HCT116 (cell line): ENCODE measurements at regions not wholly inside any gene's neighbourhood (a gene's known extent, or its start where the extent isn't known, plus 50 kb on each side); places are given as distances from the start of the nearest gene placed in this dataset.

ENCODE experiments used
- ATAC-seq: fragments of 200-7000 bp; cut with Tn5 transposase; 2 replicates; pipeline ENCODE4 v1.9.1; 2020; ENCODE audit warnings: mild to moderate bottlenecking, moderate library complexity
- BruUV-seq: library from RNA; stranded (reverse); fragments of 400-500 nt; replicated peaks from 2 replicates; lab custom pipeline; 2021; lab: Mats Ljungman, UMichigan
- CTCF ChIA-PET: fragments of 300-600 bp; sonication (Branson Sonifier 250); formaldehyde crosslinking; loops from one replicate; lab custom pipeline; 2021; ENCODE audit warnings: antibody characterized with exemption; lab: Charles Lee
- POLR2A ChIA-PET: fragments of 300-600, 350-600 bp; sonication (Branson Sonifier 250); formaldehyde crosslinking; loops from one replicate; lab custom pipeline; 2021; ENCODE audit warnings: antibody characterized with exemption; lab: Charles Lee
- RAD21 ChIA-PET, 2 experiments: fragments of 300-600 bp; sonication (Branson Sonifier 250); formaldehyde crosslinking; loops; one replicate each; lab custom pipeline; 2023; ENCODE audit warnings: low total read pairs in 2 of 2; ENCODE audit not compliant: uncharacterized antibody in 2 of 2, unreplicated experiment in 2 of 2, low non-redundant PET in 1 of 2; lab: Charles Lee
- DNase-seq: peaks from one replicate; pipeline ENCODE4 v3.0.0-alpha.2; 2010; ENCODE audit warnings: low read depth, low spot score
- H2AFZ ChIP-seq: fragments of 200-600 bp; shearing (Covaris generic), sonication (generic); 2 replicates; pipeline ENCODE4 v1.6.1; 2017; ENCODE audit warnings: low read depth, mixed run types, mixed read lengths, antibody characterized with exemption, low read length; ENCODE audit not compliant: poor library complexity, severe bottlenecking
- H3K27ac ChIP-seq: 2 replicates; pipeline ENCODE4 v1.5.1; 2012; ENCODE audit warnings: low read depth, low read length
- H3K27me3 ChIP-seq: fragments of 200-600 bp; sonication (generic); 2 replicates; pipeline ENCODE4 v1.6.1; 2016; ENCODE audit warnings: mixed run types, low read length, mixed read lengths; ENCODE audit not compliant: insufficient read depth
- H3K36me3 ChIP-seq, 2 experiments: fragments of 200-500 bp in 1 of 2; fragments of 200-600 bp in 1 of 2; sonication (Bioruptor generic) in 1 of 2; sonication (generic) in 1 of 2; 2 replicates each; pipeline versions ENCODE4 v1.5.1 to v1.6.1; 2014 to 2016; ENCODE audit warnings: low read length in 2 of 2, inconsistent platforms in 1 of 2, mixed read lengths in 1 of 2, mixed run types in 1 of 2; ENCODE audit not compliant: insufficient read depth in 2 of 2, control insufficient read depth in 1 of 2
- H3K4me1 ChIP-seq, 2 experiments: fragments of 200-600 bp in 1 of 2; sonication (generic) in 1 of 2; 2 replicates each; pipeline versions ENCODE4 v1.5.1 to v1.6.1; 2012 to 2017; ENCODE audit warnings: low read length in 2 of 2, inconsistent platforms in 1 of 2, mild to moderate bottlenecking in 1 of 2, mixed read lengths in 1 of 2, mixed run types in 1 of 2, moderate library complexity in 1 of 2; ENCODE audit not compliant: insufficient read depth in 2 of 2, control insufficient read depth in 1 of 2
- H3K4me2 ChIP-seq: fragments of 200-600 bp; sonication (generic); 2 replicates; pipeline ENCODE4 v1.6.1; 2017; ENCODE audit warnings: mixed run types, low read length, mixed read lengths
- H3K4me3 ChIP-seq, 2 experiments: fragments of 200-600 bp in 1 of 2; sonication (generic) in 1 of 2; replicated peaks in 1 of 2; 2 replicates each; pipeline ENCODE4 v1.5.1; 2011 to 2016; ENCODE audit warnings: low read length in 2 of 2, control low read depth in 1 of 2, low read depth in 1 of 2, mild to moderate bottlenecking in 1 of 2, mixed read lengths in 1 of 2, mixed run types in 1 of 2
- H3K79me2 ChIP-seq: fragments of 200-600 bp; sonication (generic); 2 replicates; pipeline ENCODE4 v1.6.1; 2017; ENCODE audit warnings: mild to moderate bottlenecking, mixed run types, low read length, moderate library complexity, mixed read lengths; ENCODE audit not compliant: insufficient read depth
- H3K9ac ChIP-seq: fragments of 200-600 bp; sonication (generic); 2 replicates; pipeline ENCODE4 v1.6.1; 2016; ENCODE audit warnings: low read length, mixed read lengths
- H3K9me2 ChIP-seq: fragments of 200-600 bp; sonication (generic), shearing (Covaris generic); 2 replicates; pipeline ENCODE4 v1.6.1; 2017; ENCODE audit warnings: mixed run types, mild to moderate bottlenecking, moderate library complexity; ENCODE audit not compliant: insufficient read depth
- H3K9me3 ChIP-seq, 2 experiments: fragments of 200-500 bp in 1 of 2; fragments of 200-600 bp in 1 of 2; sonication (Bioruptor generic) in 1 of 2; sonication (generic) in 1 of 2; 2 replicates each; pipeline ENCODE4 v1.6.1; 2014 to 2017; ENCODE audit warnings: low read length in 2 of 2, mixed read lengths in 2 of 2, inconsistent platforms in 1 of 2, low read depth in 1 of 2, mild to moderate bottlenecking in 1 of 2, mixed run types in 1 of 2, moderate library complexity in 1 of 2; ENCODE audit not compliant: control insufficient read depth in 1 of 2, insufficient read depth in 1 of 2
- H4K20me1 ChIP-seq: fragments of 200-600 bp; sonication (generic), shearing (Covaris generic); 2 replicates; pipeline ENCODE4 v1.6.1; 2017; ENCODE audit warnings: mixed run types, mild to moderate bottlenecking, moderate library complexity; ENCODE audit not compliant: insufficient read depth
- CEBPB ChIP-seq: IDR thresholded peaks from 2 replicates; pipeline ENCODE4 v1.6.1; 2012; ENCODE audit warnings: low read depth
- EGR1 ChIP-seq: IDR thresholded peaks from 2 replicates; pipeline ENCODE4 v1.6.1; 2012; ENCODE audit warnings: low read depth
- EZH2 ChIP-seq: fragments of 200-600 bp; sonication (generic); IDR thresholded peaks from 2 replicates; pipeline ENCODE4 v1.6.1; 2017; ENCODE audit warnings: antibody characterized with exemption, mixed run types
- EZH2phosphoT487 ChIP-seq: fragments of 200-600 bp; IDR thresholded peaks from 2 replicates; pipeline ENCODE4 v1.6.1; 2018; ENCODE audit warnings: antibody characterized with exemption, borderline replicate concordance
- JUND ChIP-seq: IDR thresholded peaks from 2 replicates; pipeline ENCODE4 v1.6.1; 2012
- POLR2A ChIP-seq: IDR thresholded peaks from 2 replicates; pipeline ENCODE4 v1.7.0; 2011; ENCODE audit warnings: borderline replicate concordance; ENCODE audit not compliant: insufficient read depth, insufficient read length; ENCODE audit errors: extremely low read depth
- POLR2AphosphoS5 ChIP-seq: IDR thresholded peaks from 2 replicates; pipeline ENCODE4 v1.6.1; 2011; ENCODE audit warnings: mild to moderate bottlenecking, low read depth, low read length, moderate library complexity
- RAD21 ChIP-seq: IDR thresholded peaks from 2 replicates; pipeline ENCODE4 v1.6.1; 2012; ENCODE audit warnings: low read depth, mild to moderate bottlenecking
- SIN3A ChIP-seq: IDR thresholded peaks from 2 replicates; pipeline ENCODE4 v1.6.1; 2012; ENCODE audit warnings: low read depth
- SRF ChIP-seq: IDR thresholded peaks from 2 replicates; pipeline ENCODE4 v1.6.1; 2012; ENCODE audit warnings: low read depth
- ZFX ChIP-seq: fragments of 450-650 bp; IDR thresholded peaks from 2 replicates; pipeline ENCODE4 v1.6.1; 2017
- intact Hi-C: fragments of 100-400 bp; cut with micrococcal nuclease; formaldehyde crosslinking; loops from 2 replicates; pipeline ENCODE4 v1.10.0; 2022
- TF ChIP-seq, protein P1 (sequence below), 3 experiments: fragments of 200-600 bp in 1 of 3; sonication (generic) in 1 of 3; IDR thresholded peaks in 2 of 3; conservative IDR thresholded peaks in 1 of 3; 2 replicates each; pipeline ENCODE4 v1.5.1; 2012 to 2017; ENCODE audit warnings: low read depth in 2 of 3, low read length in 2 of 3, antibody characterized with exemption in 1 of 3, borderline replicate concordance in 1 of 3, control low read depth in 1 of 3, mild to moderate bottlenecking in 1 of 3, mixed read lengths in 1 of 3, mixed run types in 1 of 3, moderate library complexity in 1 of 3; ENCODE audit not compliant: insufficient read depth in 1 of 3
- TF ChIP-seq, protein P2 (sequence below): IDR thresholded peaks from 2 replicates; pipeline ENCODE4 v1.6.1; 2011; ENCODE audit warnings: mild to moderate bottlenecking, low read length, moderate library complexity; ENCODE audit not compliant: insufficient replicate concordance; ENCODE audit errors: extremely low read depth
- TF ChIP-seq, protein P3 (sequence below): IDR thresholded peaks from 2 replicates; pipeline ENCODE4 v1.6.1; 2012

DNA sequence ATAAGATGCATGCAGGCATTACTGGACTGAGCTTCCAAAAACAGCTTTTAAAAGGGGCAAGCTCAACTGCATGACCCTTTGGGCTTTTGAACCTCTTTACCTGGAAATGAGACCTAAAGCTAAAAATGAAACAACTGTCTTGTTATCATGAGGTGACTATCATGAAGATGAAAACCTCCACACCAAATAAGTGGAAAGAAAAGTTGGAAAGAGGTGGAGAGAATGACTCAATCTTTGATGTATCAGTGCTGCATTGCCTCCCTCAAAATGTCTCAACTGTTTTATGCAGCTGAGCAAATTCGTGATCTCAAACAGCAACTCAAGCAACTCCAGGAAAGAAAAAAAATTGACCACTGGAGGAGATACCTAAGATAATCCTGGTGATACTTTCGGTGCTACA is 307.1 kb downstream of the KBTBD8 start:
- H3K9me2 ChIP-seq = no peaks in the 10 kb centered on the region
- H3K4me2 ChIP-seq = no peak overlapping the region
- CTCF ChIA-PET = no interaction called here
- RAD21 ChIA-PET = no interaction called here
- intact Hi-C loops = no loop called here
- H3K9ac ChIP-seq = no peak overlapping the region
- no TSS peak for BruUV-seq
- H3K4me1 ChIP-seq = no peaks in the 10 kb centered on the region
- no peaks in the 10 kb centered on the region for H3K36me3 ChIP-seq
- no peak overlapping the region for H3K4me3 ChIP-seq
- no peaks in the 10 kb centered on the region for H3K9me3 ChIP-seq
- ATAC-seq = no peak
- H3K27me3 ChIP-seq = peaks cover 9% of the 10 kb centered on the region; the same call in 1 of the 2 replicates
- H4K20me1 ChIP-seq = no peaks in the 10 kb centered on the region
- POLR2A ChIA-PET = no interaction called here
- no peak for DNase-seq
- no peak overlapping the region for H3K27ac ChIP-seq
- TF ChIP-seq, protein P1, sequence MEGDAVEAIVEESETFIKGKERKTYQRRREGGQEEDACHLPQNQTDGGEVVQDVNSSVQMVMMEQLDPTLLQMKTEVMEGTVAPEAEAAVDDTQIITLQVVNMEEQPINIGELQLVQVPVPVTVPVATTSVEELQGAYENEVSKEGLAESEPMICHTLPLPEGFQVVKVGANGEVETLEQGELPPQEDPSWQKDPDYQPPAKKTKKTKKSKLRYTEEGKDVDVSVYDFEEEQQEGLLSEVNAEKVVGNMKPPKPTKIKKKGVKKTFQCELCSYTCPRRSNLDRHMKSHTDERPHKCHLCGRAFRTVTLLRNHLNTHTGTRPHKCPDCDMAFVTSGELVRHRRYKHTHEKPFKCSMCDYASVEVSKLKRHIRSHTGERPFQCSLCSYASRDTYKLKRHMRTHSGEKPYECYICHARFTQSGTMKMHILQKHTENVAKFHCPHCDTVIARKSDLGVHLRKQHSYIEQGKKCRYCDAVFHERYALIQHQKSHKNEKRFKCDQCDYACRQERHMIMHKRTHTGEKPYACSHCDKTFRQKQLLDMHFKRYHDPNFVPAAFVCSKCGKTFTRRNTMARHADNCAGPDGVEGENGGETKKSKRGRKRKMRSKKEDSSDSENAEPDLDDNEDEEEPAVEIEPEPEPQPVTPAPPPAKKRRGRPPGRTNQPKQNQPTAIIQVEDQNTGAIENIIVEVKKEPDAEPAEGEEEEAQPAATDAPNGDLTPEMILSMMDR (IDR thresholded peaks at IDR 0.05 in 2 of 3, conservative IDR thresholded peaks at IDR 0.05 in 1 of 3; ENCODE audit: borderline replicate concordance in 1 of 3, insufficient read depth in 1 of 3, low read depth in 2 of 3, low read length in 2 of 3) = no peak
- TF ChIP-seq JUND = no peak
- no peak for TF ChIP-seq SIN3A
- TF ChIP-seq ZFX = no peak
- TF ChIP-seq SRF = no peak
- no peak for TF ChIP-seq RAD21
- TF ChIP-seq EZH2 = no peak
- no peak for TF ChIP-seq EZH2phosphoT487
- TF ChIP-seq POLR2AphosphoS5 = no peak
- no peak for TF ChIP-seq CEBPB
- no peak for TF ChIP-seq EGR1
- TF ChIP-seq, protein P2, sequence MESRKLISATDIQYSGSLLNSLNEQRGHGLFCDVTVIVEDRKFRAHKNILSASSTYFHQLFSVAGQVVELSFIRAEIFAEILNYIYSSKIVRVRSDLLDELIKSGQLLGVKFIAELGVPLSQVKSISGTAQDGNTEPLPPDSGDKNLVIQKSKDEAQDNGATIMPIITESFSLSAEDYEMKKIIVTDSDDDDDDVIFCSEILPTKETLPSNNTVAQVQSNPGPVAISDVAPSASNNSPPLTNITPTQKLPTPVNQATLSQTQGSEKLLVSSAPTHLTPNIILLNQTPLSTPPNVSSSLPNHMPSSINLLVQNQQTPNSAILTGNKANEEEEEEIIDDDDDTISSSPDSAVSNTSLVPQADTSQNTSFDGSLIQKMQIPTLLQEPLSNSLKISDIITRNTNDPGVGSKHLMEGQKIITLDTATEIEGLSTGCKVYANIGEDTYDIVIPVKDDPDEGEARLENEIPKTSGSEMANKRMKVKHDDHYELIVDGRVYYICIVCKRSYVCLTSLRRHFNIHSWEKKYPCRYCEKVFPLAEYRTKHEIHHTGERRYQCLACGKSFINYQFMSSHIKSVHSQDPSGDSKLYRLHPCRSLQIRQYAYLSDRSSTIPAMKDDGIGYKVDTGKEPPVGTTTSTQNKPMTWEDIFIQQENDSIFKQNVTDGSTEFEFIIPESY = no peak
- TF ChIP-seq POLR2A = no peak
- TF ChIP-seq, protein P3, sequence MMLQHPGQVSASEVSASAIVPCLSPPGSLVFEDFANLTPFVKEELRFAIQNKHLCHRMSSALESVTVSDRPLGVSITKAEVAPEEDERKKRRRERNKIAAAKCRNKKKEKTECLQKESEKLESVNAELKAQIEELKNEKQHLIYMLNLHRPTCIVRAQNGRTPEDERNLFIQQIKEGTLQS = no peak
- no peak overlapping the region for H2AFZ ChIP-seq
- no peaks in the 10 kb centered on the region for H3K79me2 ChIP-seq
